ENCODE measurements at regions not wholly inside any gene's neighbourhood (a gene's known extent, or its start where the extent isn't known, plus 50 kb on each side); places are given as distances from the start of the nearest gene placed in this dataset.

- no peak for DNase-seq
These were observed 584.0 kb upstream of the MKI67 start for GRCh38 chr10:128710098-128710797.

GRCh38 chr10:128710798-128711183 lies 584.6 kb upstream of the MKI67 start:
- no peak for DNase-seq

GRCh38 chr10:128711806-128712205 lies 585.6 kb upstream of the MKI67 start:
- no peak for DNase-seq

GRCh38 chr10:128712661-128713400 lies 586.6 kb upstream of the MKI67 start:
- no peak for DNase-seq

- no peak for DNase-seq
These were observed 587.2 kb upstream of the MKI67 start for GRCh38 chr10:128713471-128713870.

GRCh38 chr10:128713874-128714570 lies 587.8 kb upstream of the MKI67 start:
- peak; percentile 45 to 51 for DNase-seq

- no peak for DNase-seq
These were observed 588.6 kb upstream of the MKI67 start for GRCh38 chr10:128714644-128715415.

GRCh38 chr10:128716181-128716580 lies 590.0 kb upstream of the MKI67 start:
- DNase-seq: no peak

- no peak for DNase-seq
These were observed 595.8 kb upstream of the MKI67 start for GRCh38 chr10:128721963-128722445.

GRCh38 chr10:128722947-128723346 lies 596.7 kb upstream of the MKI67 start:
- DNase-seq: no peak

- no peak for DNase-seq
These were observed 597.5 kb upstream of the MKI67 start for GRCh38 chr10:128723631-128724205.

- no peak for DNase-seq
These were observed 599.3 kb upstream of the MKI67 start for GRCh38 chr10:128725531-128725930.

GRCh38 chr10:128727114-128727513 lies 600.9 kb upstream of the MKI67 start:
- DNase-seq: no peak

- no peak for DNase-seq
These were observed 603.7 kb upstream of the MKI67 start for GRCh38 chr10:128729910-128730420.

- no peak for DNase-seq
These were observed 604.7 kb upstream of the MKI67 start for GRCh38 chr10:128730922-128731321.

- no peak for DNase-seq
These were observed 607.9 kb upstream of the MKI67 start for GRCh38 chr10:128734161-128734560.

- DNase-seq: no peak
These were observed 608.5 kb upstream of the MKI67 start for GRCh38 chr10:128734734-128735133.

GRCh38 chr10:128735996-128736395 lies 609.8 kb upstream of the MKI67 start:
- DNase-seq: no peak

GRCh38 chr10:128738386-128738915 lies 612.2 kb upstream of the MKI67 start:
- DNase-seq: peak; percentile 39 to 40

- DNase-seq: no peak
These were observed 613.7 kb upstream of the MKI67 start for GRCh38 chr10:128739930-128740329.

- DNase-seq: no peak
These were observed 615.0 kb upstream of the MKI67 start for GRCh38 chr10:128741180-128741579.
